ENCODE measurements at regions not wholly inside any gene's neighbourhood (a gene's known extent, or its start where the extent isn't known, plus 50 kb on each side); places are given as distances from the start of the nearest gene placed in this dataset.
"Not testable (repeated sequence)": the region's sequence is repeated elsewhere in the genome, so short reads cannot be mapped to it uniquely, and the experiment has no call there.

- no peak for DNase-seq
Observed at GRCh38 chr16:65827231-65827630, 539.3 kb upstream of the CDH5 start.

GRCh38 chr16:65825191-65825856 lies 541.2 kb upstream of the CDH5 start:
- DNase-seq: no peak

- DNase-seq: no peak
Observed at GRCh38 chr16:65822148-65822547, 544.3 kb upstream of the CDH5 start.

GRCh38 chr16:65819136-65819898 lies 547.2 kb upstream of the CDH5 start:
- no peak for DNase-seq

GRCh38 chr16:65817799-65818198 lies 548.7 kb upstream of the CDH5 start:
- no peak for DNase-seq

- DNase-seq: no peak
Observed at GRCh38 chr16:65817066-65817465, 549.4 kb upstream of the CDH5 start.

GRCh38 chr16:65816556-65816955 lies 549.9 kb upstream of the CDH5 start:
- no peak for DNase-seq

- no peak for DNase-seq
Observed at GRCh38 chr16:65815707-65816106, 550.8 kb upstream of the CDH5 start.

GRCh38 chr16:65813879-65814278 lies 552.6 kb upstream of the CDH5 start:
- DNase-seq: not testable (repeated sequence)

- no peak for DNase-seq
Observed at GRCh38 chr16:65809627-65810026, 556.9 kb upstream of the CDH5 start.

GRCh38 chr16:65808790-65809189 lies 557.7 kb upstream of the CDH5 start:
- no peak for DNase-seq

- no peak for DNase-seq
Observed at GRCh38 chr16:65807858-65808257, 558.6 kb upstream of the CDH5 start.

- DNase-seq: not testable (repeated sequence)
Observed at GRCh38 chr16:65805704-65806103, 560.8 kb upstream of the CDH5 start.

- no peak for DNase-seq
Observed at GRCh38 chr16:65796481-65796880, 570.0 kb upstream of the CDH5 start.

GRCh38 chr16:65794973-65795372 lies 571.5 kb upstream of the CDH5 start:
- no peak for DNase-seq

GRCh38 chr16:65793781-65794180 lies 572.7 kb upstream of the CDH5 start:
- DNase-seq: no peak

GRCh38 chr16:65790768-65791167 lies 575.7 kb upstream of the CDH5 start:
- DNase-seq: no peak

- DNase-seq: no peak
Observed at GRCh38 chr16:65789161-65789945, 577.1 kb upstream of the CDH5 start.

- no peak for DNase-seq
Observed at GRCh38 chr16:65788434-65789140, 577.9 kb upstream of the CDH5 start.

GRCh38 chr16:65787921-65788320 lies 578.6 kb upstream of the CDH5 start:
- DNase-seq: no peak

GRCh38 chr16:65786916-65787315 lies 579.6 kb upstream of the CDH5 start:
- DNase-seq: no peak

- DNase-seq: no peak
Observed at GRCh38 chr16:65783709-65784474, 582.6 kb upstream of the CDH5 start.

Measured in stimulated activated CD4-positive, alpha-beta T cell treated with anti-CD3 and anti-CD28 coated beads, Interleukin-4, amount 100 ng/mL, for 4 hours (primary cell).